ENCODE measurements at regions not wholly inside any gene's neighbourhood (a gene's known extent, or its start where the extent isn't known, plus 50 kb on each side); places are given as distances from the start of the nearest gene placed in this dataset.

DNA sequence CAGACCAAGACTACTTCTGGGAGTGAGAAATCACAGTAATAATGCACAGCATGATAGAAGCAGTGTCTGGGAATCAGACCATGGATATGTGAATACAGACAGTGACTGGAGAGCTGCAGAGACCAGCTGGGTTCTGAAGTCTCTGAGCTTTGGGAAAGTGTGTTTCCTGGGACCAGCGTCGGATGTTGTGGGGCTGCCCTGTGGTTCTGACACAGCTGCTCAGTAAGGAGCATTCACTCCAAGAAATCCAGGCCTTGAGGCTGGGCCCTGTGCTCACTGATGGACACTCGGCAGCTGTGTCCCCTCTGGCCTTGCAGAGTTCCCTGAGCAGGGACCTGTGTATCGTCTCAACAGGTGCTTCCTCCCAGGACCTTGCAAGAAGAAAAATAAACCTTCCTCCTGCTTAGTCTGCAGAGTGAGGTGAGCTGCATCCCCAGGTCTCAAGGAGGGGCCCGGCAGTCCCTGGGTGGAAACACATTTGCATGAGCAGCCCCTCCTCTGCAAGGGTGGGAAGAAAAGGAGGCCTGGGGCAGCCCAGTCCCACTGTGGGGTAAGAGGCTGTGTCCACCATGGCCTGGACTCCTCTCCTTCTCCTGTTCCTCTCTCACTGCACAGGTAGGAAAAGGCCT, 107.9 kb downstream of the VPREB1 start:
- ATAC-seq (no peak), DNase-seq (no peak)
- Histone ChIP-seq H3K4me1 (peaks cover 3% of the 10 kb centered on the region), H3K36me3 (no peaks in the 10 kb centered on the region), H3K4me3 (no peak overlapping the region), H3K9me3 (no peaks in the 10 kb centered on the region), H3K27me3 (ENCODE audit: low read depth) (peaks cover 14% of the 10 kb centered on the region), H3K27ac (no peak overlapping the region)
- TF ChIP-seq, protein P1, sequence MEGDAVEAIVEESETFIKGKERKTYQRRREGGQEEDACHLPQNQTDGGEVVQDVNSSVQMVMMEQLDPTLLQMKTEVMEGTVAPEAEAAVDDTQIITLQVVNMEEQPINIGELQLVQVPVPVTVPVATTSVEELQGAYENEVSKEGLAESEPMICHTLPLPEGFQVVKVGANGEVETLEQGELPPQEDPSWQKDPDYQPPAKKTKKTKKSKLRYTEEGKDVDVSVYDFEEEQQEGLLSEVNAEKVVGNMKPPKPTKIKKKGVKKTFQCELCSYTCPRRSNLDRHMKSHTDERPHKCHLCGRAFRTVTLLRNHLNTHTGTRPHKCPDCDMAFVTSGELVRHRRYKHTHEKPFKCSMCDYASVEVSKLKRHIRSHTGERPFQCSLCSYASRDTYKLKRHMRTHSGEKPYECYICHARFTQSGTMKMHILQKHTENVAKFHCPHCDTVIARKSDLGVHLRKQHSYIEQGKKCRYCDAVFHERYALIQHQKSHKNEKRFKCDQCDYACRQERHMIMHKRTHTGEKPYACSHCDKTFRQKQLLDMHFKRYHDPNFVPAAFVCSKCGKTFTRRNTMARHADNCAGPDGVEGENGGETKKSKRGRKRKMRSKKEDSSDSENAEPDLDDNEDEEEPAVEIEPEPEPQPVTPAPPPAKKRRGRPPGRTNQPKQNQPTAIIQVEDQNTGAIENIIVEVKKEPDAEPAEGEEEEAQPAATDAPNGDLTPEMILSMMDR (IDR thresholded peaks at IDR 0.05), result no peak
- intact Hi-C loops (cut with DNase I), result no loop called here

DNA sequence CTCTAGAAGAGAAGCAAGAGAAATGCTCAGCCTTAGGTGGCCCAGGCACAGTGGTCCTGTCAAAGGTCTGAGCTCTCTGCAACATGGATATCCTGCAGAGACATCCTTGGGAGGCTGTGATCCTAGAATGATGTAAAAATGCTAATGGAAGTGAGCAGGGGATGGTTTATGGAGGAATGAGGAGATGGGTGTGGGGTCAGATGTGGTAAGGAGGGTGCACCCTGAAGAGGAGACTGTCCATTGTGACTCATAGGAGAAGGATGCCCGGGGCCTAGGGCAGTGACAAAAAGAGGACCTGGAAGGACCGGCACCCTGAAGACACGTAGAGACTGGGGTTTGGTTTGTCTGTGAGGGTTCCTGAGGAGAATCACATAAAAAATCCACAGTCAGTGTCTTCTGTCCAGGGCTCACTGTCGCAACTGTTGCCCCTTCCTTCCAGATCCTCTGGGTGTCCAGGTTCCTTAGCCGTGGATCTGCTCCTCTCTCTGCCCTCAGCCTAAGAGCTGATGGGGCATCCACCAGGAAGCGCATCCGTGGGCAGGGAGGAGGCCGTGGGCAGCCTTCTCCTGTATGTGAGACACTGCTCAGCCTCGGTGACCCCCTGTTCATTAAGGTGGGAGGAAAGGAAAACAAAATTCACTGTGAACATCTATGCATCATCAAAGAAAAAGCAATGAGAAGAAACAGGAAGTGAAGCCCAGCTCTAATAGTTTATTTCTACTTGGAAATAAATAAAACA, 110.7 kb downstream of the VPREB1 start:
- intact Hi-C loops (cut with DNase I), result no loop called here
- Histone ChIP-seq H3K4me1 (peaks cover 3% of the 10 kb centered on the region), H3K36me3 (no peaks in the 10 kb centered on the region), H3K9me3 (no peaks in the 10 kb centered on the region), H3K27me3 (ENCODE audit: low read depth) (peaks cover 9% of the 10 kb centered on the region), H3K27ac (no peak overlapping the region), H3K4me3 (no peak overlapping the region)
- ATAC-seq, result no peak
- TF ChIP-seq, protein P1 (IDR thresholded peaks at IDR 0.05), result no peak
- DNase-seq, result no peak

DNA sequence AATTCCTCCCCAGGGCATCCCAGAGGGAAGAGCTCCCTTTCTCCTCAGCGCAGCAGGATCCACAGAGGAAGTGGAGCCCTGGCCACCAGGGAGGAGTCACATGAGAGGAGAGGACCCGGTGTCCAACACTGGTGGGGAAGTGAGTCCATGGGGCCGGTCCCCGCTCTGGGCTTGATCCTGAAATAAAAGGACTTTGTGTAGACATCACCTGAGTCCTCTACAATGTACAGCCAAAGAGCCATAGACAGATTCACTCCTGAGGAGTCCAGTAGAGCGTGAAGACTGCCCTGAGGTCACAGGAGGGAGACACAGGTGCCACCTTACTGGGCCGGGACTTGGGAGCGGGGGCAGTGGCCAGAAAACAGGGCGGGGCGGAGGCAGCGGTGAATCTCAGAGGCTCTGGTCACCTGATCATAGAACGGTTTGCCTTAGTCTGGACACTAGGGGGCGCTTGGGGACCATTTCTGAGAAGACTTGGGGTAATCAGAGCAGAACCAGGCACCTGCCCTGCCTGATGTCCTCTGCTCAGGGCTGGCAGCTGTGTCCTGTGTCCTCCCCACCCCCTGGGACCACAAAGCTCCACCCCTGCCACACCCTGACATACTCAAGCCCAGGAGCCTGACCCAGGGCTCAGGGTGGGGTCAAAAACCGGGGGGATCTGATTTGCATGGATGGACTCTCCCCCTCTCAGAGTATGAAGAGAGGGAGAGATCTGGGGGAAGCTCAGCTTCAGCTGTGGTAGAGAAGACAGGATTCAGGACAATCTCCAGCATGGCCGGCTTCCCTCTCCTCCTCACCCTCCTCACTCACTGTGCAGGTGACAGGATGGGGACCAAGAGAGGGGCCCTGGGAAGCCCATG, 112.7 kb downstream of the VPREB1 start:
- Histone ChIP-seq H3K4me1 (peaks cover 3% of the 10 kb centered on the region), H3K9me3 (no peaks in the 10 kb centered on the region), H3K27me3 (ENCODE audit: low read depth) (peaks cover 4% of the 10 kb centered on the region), H3K4me3 (no peak overlapping the region), H3K27ac (no peak overlapping the region), H3K36me3 (no peaks in the 10 kb centered on the region)
- ATAC-seq (peak; percentile 81 to 93), DNase-seq (peak; percentile 74)
- intact Hi-C loops (cut with DNase I), result no loop called here
- TF ChIP-seq, protein P1 (IDR thresholded peaks at IDR 0.05), result peak; percentile 58

DNA sequence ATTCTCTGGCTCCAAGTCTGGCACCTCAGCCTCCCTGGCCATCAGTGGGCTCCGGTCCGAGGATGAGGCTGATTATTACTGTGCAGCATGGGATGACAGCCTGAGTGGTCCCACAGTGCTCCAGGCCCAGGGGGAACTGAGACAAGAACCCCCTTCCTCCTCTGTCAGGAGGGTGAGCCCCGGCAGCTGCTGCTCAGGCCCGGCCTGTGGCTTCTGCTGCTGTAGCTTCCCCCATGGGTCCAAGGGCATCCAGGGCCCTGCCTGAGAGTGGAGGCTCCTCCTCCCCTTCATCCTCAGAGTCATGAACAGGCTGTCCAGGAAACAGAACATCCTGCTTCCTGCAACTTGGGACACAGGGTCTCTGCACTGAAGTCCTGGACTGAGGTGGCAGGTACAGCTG, 113.6 kb downstream of the VPREB1 start:
- intact Hi-C loops (cut with DNase I), result no loop called here
- ATAC-seq (peak in 1 of 2 donors; percentile 29), DNase-seq (no peak)
- no peaks in the 10 kb centered on the region for H3K9me3 ChIP-seq
- H3K4me1 ChIP-seq, result peaks cover 3% of the 10 kb centered on the region
- TF ChIP-seq, protein P1 (IDR thresholded peaks at IDR 0.05), result no peak
- no peak overlapping the region for H3K27ac ChIP-seq
- H3K4me3 ChIP-seq, result no peak overlapping the region
- H3K27me3 ChIP-seq (ENCODE audit: low read depth), result peaks cover 4% of the 10 kb centered on the region
- H3K36me3 ChIP-seq, result no peaks in the 10 kb centered on the region

DNA sequence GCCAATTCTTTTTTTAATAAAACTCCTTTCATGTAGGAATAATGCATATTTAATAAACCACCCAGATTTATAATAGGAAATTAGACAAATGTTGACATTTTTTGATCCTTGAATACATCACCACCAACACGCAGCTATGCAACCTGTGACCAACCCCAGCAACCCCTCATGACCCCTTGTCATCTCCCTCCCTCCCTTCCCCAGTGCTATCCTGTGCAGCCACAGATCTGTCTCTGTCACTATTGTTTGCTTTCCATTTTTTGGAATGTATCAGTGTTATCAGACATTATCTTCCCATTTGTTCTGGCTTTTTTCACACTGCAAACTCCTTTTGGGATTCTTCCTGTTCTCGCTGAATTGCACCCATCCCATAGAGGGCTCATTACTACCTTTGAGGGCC, 114.1 kb downstream of the VPREB1 start:
- Histone ChIP-seq H3K4me3 (no peak overlapping the region), H3K36me3 (no peaks in the 10 kb centered on the region), H3K27me3 (ENCODE audit: low read depth) (peaks cover 4% of the 10 kb centered on the region), H3K4me1 (peaks cover 3% of the 10 kb centered on the region), H3K9me3 (no peaks in the 10 kb centered on the region), H3K27ac (no peak overlapping the region)
- ATAC-seq (no peak), DNase-seq (no peak)
- intact Hi-C loops (cut with DNase I), result no loop called here
- TF ChIP-seq, protein P1 (IDR thresholded peaks at IDR 0.05), result no peak

All from lower lobe of right lung (tissue), 2 donors.